GM18502 (cell line): ENCODE measurements at regions not wholly inside any gene's neighbourhood (a gene's known extent, or its start where the extent isn't known, plus 50 kb on each side); places are given as distances from the start of the nearest gene placed in this dataset.

Experiments
- ATAC-seq: cut with Tn5 transposase; IDR thresholded peaks from one replicate; pipeline ENCODE4 v1.9.1; 2021; ENCODE audit warnings: mild to moderate bottlenecking; ENCODE audit not compliant: unreplicated experiment, poor library complexity

DNA sequence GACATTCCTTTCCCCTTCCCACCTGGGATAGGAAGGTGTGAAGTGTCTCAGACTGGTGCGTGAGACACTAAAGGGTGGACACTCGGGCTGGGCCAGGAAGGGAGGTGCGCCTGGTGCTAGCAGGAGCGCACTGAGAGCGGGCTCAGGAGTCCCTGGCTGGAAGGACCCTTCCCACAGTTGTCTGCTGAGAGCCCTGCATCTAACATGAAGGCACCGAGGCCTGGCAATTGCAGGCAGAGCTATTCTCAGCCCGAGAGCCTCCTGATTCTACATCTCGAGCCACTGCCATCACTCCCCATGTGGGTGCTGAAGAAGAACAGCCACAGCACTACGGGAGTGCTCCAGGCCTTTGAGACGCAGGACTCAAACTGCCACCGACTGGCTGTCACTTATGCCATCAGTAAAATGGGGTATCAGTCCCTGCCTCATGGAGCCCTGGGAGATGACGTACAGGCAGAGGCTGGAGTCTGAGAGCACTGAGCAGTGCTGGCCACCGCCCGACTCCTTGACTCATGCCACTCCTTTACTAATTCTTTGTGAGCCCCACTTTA is 159.4 kb downstream of the KLF13 start:
- ATAC-seq = no peak

DNA sequence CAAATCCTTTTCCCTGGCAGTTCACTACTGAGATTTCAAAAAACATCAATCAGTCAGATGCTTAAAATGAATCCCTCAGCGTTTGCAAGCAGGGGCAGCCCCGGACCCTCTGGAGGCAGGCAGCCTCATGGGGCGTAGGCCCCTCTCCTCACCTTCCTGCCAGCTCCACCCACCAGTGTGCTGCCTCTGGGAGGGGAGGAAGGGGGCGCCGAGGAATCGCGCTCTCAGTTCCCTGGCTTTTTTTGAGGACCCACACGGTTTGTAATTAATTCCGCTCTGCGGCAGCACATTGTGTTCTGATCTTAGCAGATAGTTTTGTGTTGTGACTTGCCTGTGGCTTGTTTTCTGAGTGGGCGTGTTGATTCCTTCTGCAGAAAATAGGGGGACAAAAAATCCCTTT is 159.9 kb downstream of the KLF13 start:
- ATAC-seq = no peak

DNA sequence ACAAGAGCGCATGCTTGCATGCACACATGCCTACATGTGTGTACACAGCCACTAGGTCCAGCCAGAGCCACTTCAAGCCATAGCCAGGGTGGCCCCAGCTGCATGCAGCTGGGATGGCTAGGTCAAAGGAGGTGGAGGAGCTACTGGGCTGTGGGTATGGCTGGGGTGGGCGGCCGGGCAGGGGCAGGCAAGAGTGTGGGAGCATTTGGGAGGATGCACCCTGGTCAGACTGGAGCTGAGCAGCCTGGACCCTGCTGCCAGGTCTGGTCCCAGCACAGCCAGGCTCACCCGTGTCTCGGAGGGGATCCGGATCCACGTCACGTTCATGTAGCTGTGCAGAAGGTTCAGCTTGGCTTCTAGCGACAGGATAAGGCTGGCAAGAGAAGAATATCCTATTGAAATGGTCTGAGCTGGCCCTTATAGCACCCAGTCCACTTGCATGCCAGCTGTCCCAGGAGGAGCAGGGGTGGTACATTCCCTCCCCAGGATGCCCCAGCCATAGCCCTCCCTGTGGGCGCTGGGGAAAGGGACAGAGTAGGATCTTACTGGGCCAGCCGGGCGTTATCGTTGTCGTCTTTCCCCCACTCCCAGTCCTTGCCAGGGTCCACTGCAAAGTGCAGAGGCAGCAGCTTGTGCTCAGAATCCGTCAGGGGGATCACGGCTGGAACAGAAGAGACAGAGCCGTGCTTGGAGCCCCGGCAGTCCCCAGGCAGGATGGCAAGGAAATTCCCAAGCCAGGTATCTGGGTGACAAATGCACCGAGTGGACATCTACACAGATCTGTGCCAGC is 160.5 kb downstream of the KLF13 start:
- no peak for ATAC-seq

DNA sequence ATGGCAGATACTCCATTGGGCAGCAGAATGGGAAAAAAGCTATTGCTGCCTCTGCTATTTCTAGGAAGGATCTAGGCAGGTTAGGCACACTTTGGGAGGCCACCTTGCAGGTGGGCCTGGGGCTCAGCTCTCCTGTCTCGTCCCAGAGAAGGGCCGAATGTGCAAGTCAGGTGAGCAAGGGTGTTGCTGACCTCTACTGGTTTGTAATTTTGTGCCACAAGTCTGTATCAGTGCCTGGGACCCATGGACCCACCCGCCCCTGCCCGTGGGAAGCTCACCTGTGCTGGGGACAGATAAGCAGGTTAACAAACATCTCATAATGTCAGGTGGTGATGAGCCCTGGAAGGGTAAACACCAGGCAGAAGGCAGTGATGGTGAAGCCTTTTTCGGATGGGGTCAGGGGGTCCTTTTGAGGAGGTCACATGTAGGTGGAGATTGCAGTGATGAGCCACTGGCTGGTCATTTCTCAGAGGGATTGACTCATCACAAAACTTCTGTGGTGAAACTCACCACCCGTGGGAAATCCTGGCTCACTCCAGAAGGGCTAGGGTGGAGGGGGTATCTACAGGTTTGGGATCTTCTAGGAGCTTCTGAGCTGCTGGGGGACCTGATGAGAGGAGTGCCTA is 161.3 kb downstream of the KLF13 start:
- no peak for ATAC-seq

DNA sequence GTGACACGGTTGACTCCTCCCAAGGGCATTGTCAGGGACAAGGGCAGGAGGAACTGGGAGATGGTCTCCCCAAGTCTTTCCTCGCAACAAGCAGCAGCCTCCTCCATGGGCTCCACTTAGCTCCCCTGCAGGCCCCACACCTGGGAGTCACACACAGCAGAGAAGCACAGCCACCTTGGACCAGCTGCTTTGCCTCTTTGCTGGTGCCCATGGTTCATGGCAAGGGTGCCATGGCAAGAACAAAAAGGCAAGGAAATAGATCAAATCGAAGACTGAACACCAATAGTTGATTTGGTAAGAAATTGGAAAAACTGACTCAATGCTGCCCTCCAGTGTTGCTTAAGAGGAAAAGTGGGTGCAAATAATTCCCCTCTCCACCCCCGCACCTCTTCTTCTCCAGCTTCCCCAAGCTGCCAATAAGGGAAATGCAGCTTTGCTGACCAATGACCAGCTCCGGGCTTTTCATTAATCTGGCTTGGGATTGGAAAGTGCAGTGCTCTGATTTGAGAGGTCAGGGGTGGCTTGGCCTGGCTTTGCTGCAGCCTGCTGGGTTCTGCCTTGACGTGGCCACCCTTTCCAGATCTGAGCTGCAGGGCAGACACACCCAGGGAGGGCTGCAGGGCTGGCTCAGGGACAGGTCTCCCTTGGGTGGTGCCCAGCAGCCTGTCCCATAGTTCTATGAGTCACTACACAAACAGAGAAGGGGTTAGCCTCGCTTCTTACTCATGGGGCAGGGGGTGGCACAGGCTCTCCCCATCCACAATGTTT is 162.0 kb downstream of the KLF13 start:
- ATAC-seq = no peak

DNA sequence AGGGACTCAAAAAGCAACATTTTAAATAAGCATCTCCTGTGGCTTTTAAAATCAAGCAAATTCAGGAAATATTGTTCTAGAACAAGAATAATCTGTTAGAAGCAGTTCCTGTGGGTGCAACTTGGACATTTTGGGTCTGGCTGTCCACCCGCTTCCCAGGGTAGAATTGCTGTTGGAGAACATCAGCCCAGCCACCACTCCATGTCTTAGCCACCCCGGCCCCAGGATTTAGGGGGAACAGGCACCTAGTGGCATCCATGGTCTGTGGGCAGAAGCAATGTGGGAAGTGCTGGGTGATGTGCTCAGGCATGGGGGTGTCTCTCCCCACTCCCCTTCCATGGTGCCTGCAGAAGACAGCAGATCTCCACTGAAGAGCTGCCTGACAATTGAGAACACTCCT is 162.6 kb downstream of the KLF13 start:
- ATAC-seq = no peak

DNA sequence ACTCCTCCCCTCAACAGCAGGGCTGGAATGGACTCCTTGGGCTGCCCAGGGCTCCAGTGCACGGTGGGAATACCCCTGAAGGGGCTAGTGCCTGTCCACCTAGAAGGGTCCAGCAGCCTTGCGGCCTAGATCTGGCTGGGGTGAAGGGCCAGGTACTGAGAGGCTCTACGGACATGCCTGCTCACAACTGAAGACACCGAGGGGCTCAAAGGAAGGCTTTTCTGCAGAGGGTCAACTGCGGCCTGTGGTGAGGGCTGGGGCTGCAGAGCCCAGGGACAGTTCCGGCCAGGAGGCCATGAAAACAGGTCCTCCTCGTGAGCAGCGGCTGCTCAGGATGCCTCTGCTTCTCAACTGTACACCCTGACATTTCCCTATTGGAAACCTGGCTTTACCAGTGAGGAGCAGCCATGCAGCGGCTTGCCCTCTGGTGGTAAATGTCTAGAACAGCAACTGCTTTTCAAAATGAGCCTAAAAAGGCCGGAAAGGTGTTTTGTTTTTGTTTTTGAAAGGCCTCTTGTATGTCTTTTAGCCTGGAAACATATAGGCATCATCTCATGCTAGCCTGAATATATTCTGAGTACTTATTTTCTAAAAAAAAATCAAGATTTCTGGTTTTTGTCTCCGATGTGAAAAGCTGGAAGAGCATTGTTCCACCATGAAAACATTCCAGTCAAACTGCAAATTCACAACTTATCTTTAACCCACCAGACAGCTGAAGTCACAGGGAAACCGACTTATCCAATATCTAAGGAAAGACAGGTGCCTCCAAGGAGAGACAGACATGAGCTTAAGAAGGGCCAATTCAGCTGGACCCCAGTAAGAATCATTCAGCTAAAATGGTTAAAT is 163.4 kb downstream of the KLF13 start:
- ATAC-seq = no peak

DNA sequence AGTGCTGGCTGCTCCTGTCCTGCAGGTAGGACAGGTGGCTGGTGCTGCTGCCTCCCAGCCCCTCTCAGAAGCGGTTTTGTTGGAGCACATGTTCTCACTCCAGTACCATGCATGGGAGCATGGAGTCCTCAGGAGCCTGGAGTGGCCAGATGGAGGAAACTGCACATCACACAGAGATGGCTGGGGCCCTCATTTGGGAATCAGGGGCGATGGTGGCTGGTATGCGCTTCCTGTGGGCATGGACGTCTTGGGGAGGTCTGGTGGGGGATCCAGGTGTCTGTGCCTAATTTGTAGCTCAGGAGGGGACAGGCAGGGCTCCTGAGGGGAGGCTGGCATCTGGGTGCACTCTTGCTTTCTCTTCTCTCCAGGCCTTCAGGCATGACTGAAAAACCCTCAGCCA is 168.2 kb downstream of the KLF13 start:
- ATAC-seq = no peak

DNA sequence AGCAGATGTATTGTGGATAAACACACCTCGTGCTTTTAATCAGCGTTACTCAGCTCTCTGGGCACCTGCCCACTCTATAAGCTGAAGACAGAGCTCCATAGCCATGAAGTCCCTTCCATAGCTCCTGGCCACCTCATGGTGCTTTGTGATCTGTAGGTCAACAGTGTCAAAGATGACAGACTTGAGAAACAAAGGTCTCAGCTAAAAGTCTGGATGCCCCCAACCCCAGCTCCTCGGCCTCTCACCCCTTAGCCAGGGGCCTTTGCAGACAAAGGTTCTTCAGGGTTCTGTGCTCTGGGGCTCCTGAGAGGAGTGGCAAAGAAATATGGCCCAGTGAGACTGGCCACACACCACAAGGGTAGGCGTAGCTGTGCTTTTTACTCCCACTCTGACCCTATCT is 168.6 kb downstream of the KLF13 start:
- no peak for ATAC-seq

DNA sequence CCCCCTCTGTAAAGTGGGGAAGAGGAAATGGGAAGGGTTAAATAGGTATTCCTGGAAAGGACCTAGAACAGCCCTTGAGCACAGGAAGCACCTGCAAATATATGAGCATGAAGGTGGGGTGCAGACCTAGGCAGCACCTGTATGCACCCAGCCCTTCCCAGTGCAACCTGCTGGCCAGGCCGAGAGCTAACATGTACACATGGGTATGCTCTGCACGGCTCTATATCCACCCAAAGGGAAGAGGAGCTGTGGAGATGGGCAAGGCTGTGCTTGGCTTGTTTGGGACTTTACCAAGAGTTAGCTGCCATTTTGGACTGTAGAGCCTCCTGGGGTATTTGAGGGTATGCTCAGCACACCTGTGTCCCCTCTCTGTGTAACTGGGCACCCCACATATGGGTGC is 171.2 kb downstream of the KLF13 start:
- no peak for ATAC-seq

DNA sequence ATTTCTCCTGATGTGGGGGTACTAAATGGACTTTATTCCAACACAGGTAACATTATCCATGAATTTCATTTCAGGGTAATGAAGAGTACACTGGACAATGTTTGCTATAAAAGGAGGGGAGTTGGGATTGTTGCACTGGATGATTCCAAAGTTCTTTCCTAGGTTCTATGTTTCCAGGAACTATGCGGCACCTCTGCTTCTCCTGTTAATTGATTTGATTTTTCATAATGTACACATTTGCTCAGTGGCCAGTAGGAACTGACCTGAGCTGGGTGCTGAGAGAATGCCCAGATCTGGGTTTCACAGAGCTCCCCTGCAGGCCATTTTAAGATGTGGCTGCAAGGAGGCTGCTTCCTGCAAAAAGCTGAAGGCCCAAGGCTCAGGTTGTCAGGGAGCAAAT is 171.7 kb downstream of the KLF13 start:
- ATAC-seq = no peak

DNA sequence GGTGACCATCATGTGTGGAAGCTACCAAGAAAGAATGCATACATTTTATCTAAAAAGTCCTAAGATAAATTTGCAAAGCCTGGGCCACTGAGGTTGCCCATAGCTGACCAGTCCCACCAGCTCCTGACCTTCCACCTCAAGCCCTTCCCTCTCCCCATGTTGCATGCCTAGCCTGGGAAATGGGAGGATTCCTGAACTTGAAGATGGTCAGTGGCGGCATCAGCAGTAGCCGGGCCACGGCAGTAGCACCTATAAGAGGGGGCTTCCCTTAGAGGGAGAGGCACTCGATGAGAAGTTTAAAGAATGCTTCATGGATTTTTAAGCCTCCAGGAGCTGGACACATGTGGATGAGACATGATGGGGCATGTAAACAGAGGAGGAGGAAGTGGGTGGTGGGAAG is 172.1 kb downstream of the KLF13 start:
- ATAC-seq = no peak

DNA sequence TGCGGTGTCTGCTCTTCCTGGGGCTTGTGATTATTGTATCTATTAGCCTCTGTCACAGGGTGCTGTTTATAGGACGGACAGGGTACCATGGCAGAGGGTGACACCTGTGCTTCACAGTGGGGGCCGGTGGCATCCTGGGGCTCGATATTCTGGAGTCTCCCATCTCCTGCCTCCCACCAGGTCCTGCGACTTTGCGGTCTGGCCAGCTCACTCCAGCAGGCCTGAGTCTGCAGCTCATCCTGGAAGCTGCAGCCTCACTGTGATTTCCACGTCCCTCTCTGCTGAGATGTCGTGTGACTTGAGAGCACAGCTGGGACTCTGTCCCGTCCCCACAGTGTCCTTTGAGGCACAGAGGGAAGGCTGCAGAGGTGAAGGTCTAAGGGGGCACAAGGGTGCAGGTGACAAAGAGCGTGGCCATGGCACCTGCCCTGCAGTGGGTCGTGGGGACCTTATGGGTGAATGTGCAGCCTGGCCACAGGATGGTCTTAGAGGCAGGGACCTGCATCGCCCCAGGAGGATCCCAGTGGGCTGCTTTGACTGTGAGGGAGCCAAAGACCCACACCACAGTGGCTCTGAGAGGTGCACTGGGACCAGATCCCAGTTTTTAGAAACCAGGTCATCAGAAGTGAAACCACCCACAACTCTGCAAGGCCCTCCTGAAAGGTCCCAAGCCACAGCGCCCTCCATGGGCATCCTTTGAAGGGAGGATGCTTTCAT is 172.8 kb downstream of the KLF13 start:
- ATAC-seq = no peak

DNA sequence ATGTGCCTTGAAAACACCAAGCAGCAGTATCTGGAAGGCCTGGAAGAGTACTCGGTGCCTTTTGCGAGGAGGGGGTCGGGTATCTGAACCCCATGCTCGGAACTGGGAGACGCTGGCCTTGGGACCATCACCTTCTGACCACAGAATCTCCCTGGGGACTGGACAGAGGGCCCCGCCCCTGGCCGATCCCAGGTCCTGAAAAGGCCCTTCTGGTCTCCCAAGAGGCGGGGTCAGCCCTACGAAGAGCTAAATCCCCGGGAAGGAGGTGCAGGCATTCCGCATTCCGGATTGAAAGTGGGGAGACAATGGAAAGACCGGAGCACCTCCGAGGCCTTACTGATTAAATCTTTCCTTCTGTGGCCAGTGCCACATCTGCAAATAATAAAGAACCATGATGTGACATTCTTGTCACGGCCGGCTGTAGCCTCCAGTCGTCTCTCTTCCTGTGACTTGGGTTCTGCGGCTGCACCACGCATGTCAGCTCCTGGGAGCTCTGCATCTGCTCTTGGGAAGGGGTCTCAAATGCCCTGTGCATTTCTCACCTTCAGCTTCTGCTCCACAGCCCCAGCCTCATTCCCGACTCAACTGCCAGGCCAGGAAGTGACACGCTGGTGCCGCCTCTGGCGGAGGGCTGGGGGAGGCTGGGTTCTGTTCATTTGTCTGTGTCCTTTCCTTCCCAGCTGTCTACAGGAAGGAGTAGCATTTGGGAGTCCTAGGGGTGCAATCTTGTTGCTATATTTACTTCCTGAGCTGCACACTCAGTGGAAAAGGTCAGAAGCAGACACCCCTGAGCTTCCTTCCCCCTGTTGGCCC is 173.5 kb downstream of the KLF13 start:
- ATAC-seq = no peak

DNA sequence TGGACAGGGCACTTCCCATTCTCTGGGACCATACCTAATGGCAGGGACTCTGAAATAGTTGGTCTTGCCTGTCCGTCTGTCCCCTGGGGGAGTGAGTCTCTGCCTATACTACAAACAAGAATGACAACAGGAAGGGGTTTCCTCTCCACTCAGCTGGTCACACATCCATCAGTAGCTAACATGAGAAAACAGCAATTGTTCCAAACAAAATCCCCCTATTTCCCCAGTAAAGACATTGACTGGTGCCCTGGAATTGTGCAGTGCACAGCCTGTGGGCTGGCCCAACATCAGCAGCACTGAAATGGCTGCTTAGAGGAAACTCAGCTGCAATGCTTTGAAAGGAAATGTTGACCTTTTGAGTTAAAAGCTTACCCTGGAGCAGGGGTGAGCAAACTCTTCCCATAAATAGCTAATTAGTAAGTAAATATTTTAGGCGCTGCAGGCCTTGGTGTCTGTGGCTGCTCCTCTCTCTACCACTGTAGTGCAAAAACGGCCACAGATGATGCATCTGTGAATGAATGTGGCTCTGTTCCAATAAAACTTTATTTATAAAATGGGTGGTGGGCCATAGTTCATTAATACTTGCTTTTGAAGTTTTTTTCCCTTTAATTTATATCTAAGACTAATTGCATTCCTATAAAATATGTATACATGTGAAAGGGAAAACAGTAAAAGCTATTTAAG is 174.3 kb downstream of the KLF13 start:
- ATAC-seq = no peak

DNA sequence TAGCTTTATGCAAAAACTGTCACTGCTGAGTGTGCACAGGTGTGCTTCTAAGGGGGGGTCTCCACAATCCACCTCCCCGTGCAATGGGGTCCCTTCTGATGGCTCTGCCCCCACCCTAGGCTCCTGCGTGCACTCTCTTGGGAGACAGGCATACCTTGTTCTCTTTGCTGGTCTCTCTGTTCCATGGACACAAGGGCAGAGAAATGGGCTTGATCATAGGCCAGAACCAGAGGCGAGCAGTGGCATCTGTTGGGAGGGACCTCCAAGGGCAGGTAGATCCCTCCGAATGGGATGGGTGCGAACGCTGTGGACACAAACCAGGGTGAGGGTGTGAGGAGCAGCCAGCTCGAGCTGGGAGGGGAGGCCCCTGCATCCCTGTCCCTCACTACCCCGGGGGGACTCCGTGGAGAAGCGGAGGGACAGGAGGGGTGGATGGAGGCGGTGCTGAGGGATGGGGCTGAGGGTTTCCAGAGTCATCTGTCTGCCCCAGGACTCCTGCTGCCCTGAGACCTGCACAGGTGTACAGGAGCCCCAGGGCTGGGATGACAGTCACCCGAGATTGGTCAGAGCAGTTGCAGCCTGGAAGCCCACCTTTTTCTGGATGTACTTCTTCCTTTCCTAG is 175.0 kb downstream of the KLF13 start:
- ATAC-seq = no peak

DNA sequence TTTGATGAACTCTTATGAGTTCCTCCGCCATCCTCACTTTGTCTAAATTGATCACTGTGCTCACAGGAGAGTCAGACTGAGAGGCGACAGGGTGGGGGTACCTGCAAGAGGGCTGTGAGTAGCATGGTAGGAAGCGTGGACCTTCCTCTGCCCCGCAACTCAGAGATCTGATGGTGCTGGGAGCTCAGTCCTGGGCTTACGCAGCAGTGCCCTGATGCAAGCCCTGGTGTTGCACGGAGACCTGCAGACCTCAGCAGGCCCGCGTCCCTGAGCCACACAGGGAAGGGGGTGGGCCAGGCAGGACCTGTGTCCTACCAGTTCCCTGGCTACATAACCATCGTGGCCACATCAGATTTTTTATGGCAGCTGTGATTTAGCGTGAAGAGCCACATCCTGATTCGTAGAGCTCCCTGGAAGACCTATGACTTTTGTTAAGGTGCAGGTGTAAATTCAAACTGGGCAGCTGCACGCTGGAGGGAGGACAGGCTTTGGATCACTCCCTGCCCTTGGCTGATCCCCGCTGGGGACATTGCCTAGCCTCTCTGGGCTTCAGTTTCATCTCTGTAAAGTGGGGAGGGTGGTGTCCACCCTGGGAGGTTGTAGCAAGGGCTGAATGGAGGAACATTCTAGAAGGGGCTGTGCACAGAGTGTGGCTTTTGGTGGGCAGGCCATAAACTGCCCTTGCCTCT is 176.1 kb downstream of the KLF13 start:
- no peak for ATAC-seq
